Naive thymus-derived CD4-positive, alpha-beta T cell (primary cell): ENCODE measurements at regions not wholly inside any gene's neighbourhood (a gene's known extent, or its start where the extent isn't known, plus 50 kb on each side); places are given as distances from the start of the nearest gene placed in this dataset.

ENCODE experiments used
- ATAC-seq: fragments of 150-1000 bp; cut with Tn5 transposase; 2 replicates; pipeline ENCODE4 v1.10.0; 2021; ENCODE audit warnings: mild to moderate bottlenecking, moderate library complexity
- CTCF ChIA-PET: fragments of 350-600 bp; sonication (Branson Sonifier 250); formaldehyde crosslinking; loops from one replicate; lab custom pipeline; 2021; ENCODE audit warnings: antibody characterized with exemption; lab: Charles Lee
- POLR2A ChIA-PET: fragments of 350-600 bp; sonication (Branson Sonifier 250); formaldehyde crosslinking; loops from one replicate; lab custom pipeline; 2021; ENCODE audit warnings: antibody characterized with exemption, inconsistent platforms; lab: Charles Lee
- DNase-seq, 9 donors: peaks; one replicate each; pipeline versions ENCODE4 v3.0.0 to v3.0.0-alpha.2; 2020 to 2022; ENCODE audit warnings: mixed read lengths in 1 of 9
- H3K27ac ChIP-seq: one replicate; pipeline ENCODE4 v1.7.0; 2013; ENCODE audit warnings: mild to moderate bottlenecking, low read depth, low read length, moderate library complexity
- H3K27me3 ChIP-seq, 2 donors: one replicate each; pipeline ENCODE4 v1.7.0; 2013; ENCODE audit warnings: low read length in 2 of 2, mild to moderate bottlenecking in 2 of 2, moderate library complexity in 2 of 2; ENCODE audit not compliant: control insufficient read depth in 2 of 2, insufficient read depth in 2 of 2
- H3K36me3 ChIP-seq, 3 experiments: 1 replicate in 2 of 3; 2 replicates in 1 of 3; pipeline ENCODE4 v1.7.0; 2013; ENCODE audit warnings: low read length in 3 of 3, mild to moderate bottlenecking in 3 of 3, moderate library complexity in 1 of 3; ENCODE audit not compliant: insufficient read depth in 3 of 3, control insufficient read depth in 2 of 3
- H3K4me1 ChIP-seq, 2 donors: one replicate each; pipeline ENCODE4 v1.7.0; 2013; ENCODE audit warnings: low read length in 2 of 2, mild to moderate bottlenecking in 2 of 2, moderate library complexity in 1 of 2; ENCODE audit not compliant: control insufficient read depth in 2 of 2, insufficient read depth in 2 of 2
- H3K4me3 ChIP-seq: 2 replicates; pipeline ENCODE4 v1.7.0; 2013; ENCODE audit warnings: mild to moderate bottlenecking, low read length
- H3K9me3 ChIP-seq, 3 experiments: 1 replicate in 2 of 3; 2 replicates in 1 of 3; pipeline ENCODE4 v1.7.0; 2013; ENCODE audit warnings: low read length in 3 of 3; ENCODE audit not compliant: control insufficient read depth in 2 of 3
- H3K27ac Mint-ChIP-seq, 9 donors: one replicate each; pipeline ENCODE4 v1.8.0; 2020 to 2022; ENCODE audit warnings: mixed read lengths in 9 of 9, mild to moderate bottlenecking in 8 of 9, moderate library complexity in 5 of 9, inconsistent platforms in 2 of 9
- H3K27me3 Mint-ChIP-seq, 5 donors: one replicate each; pipeline ENCODE4 v1.8.0; 2021 to 2022; ENCODE audit warnings: mixed read lengths in 5 of 5, mild to moderate bottlenecking in 1 of 5
- H3K36me3 Mint-ChIP-seq, 5 donors: one replicate each; pipeline ENCODE4 v1.8.0; 2020 to 2022; ENCODE audit warnings: mixed read lengths in 5 of 5, mild to moderate bottlenecking in 3 of 5, inconsistent platforms in 1 of 5
- H3K4me1 Mint-ChIP-seq, 7 donors: one replicate each; pipeline ENCODE4 v1.8.0; 2020 to 2022; ENCODE audit warnings: mixed read lengths in 7 of 7, mild to moderate bottlenecking in 3 of 7, inconsistent platforms in 1 of 7
- H3K4me3 Mint-ChIP-seq, 10 donors: one replicate each; pipeline ENCODE4 v1.8.0; 2020 to 2022; ENCODE audit warnings: mild to moderate bottlenecking in 10 of 10, mixed read lengths in 10 of 10, moderate library complexity in 6 of 10, inconsistent platforms in 2 of 10
- H3K9me3 Mint-ChIP-seq, 11 donors: one replicate each; pipeline ENCODE4 v1.8.0; 2020 to 2022; ENCODE audit warnings: mixed read lengths in 11 of 11, mild to moderate bottlenecking in 4 of 11, inconsistent platforms in 1 of 11, moderate library complexity in 1 of 11
- intact Hi-C, 2 donors: fragments of 100-400 bp; cut with micrococcal nuclease; formaldehyde crosslinking; loops; one replicate each; pipeline ENCODE4 v1.15.1; 2023

GRCh38 chr1:172717722-172718465 lies 59.0 kb downstream of the FASLG start:
- no peak for ATAC-seq
- CTCF ChIA-PET: interaction anchor here (1.2 to 6.7 kb wide), 4 partner anchors 9 to 109 kb away, joined by 4 to 95 read pairs (median 6); no protein-coding TSS in a partner anchor
- H3K36me3 Mint-ChIP-seq: peaks cover 0 to 1% (median 0%) of the 10 kb centered on the region in 5 donors
- H3K27me3 Mint-ChIP-seq: peaks cover 0 to 13% (median 0%) of the 10 kb centered on the region in 5 donors
- H3K4me1 Mint-ChIP-seq: peaks cover 12 to 46% (median 22%) of the 10 kb centered on the region in 7 donors
- Histone ChIP-seq H3K9me3 (no peaks in the 10 kb centered on the region), H3K4me3 (no peak overlapping the region), H3K36me3 (no peaks in the 10 kb centered on the region), H3K27me3 (no peaks in the 10 kb centered on the region), H3K27ac (no peak overlapping the region), H3K4me1 (peaks cover 0 to 9% of the 10 kb centered on the region in 2 donors)
- H3K9me3 Mint-ChIP-seq: no peaks in the 10 kb centered on the region
- intact Hi-C loops: loop anchor here (2.0 to 5.0 kb wide), 5 partner anchors 43 to 716 kb away; no protein-coding TSS in a partner anchor
- H3K27ac Mint-ChIP-seq: no peak overlapping the region
- H3K4me3 Mint-ChIP-seq: no peak overlapping the region
- POLR2A ChIA-PET: interaction anchor here (0.6 to 0.9 kb wide), 3 partner anchors 49 to 275 kb away, joined by 3 to 5 read pairs (median 3); no protein-coding TSS in a partner anchor
- no peak for DNase-seq

GRCh38 chr1:172719066-172719627 lies 60.2 kb downstream of the FASLG start:
- Histone ChIP-seq H3K27me3 (no peaks in the 10 kb centered on the region), H3K36me3 (no peaks in the 10 kb centered on the region), H3K9me3 (no peaks in the 10 kb centered on the region), H3K27ac (no peak overlapping the region), H3K4me1 (peaks cover 0 to 9% of the 10 kb centered on the region in 2 donors), H3K4me3 (no peak overlapping the region)
- intact Hi-C loops: loop anchor here (1.0 to 5.0 kb wide), 18 partner anchors 8 to 717 kb away; partner anchors contain the start of genes PIGC (in 1 of the 2) and SUCO (in 1 of the 2)
- peaks cover 17 to 45% (median 27%) of the 10 kb centered on the region in 7 donors for H3K4me1 Mint-ChIP-seq
- ATAC-seq: peak; percentile 4
- H3K4me3 Mint-ChIP-seq: no peak overlapping the region
- H3K27me3 Mint-ChIP-seq: peaks cover 0 to 12% (median 0%) of the 10 kb centered on the region in 5 donors
- no peaks in the 10 kb centered on the region for H3K9me3 Mint-ChIP-seq
- CTCF ChIA-PET: interaction anchor here (0.6 to 6.7 kb wide), 21 partner anchors 11 to 290 kb away, joined by 3 to 95 read pairs (median 4); no protein-coding TSS in a partner anchor
- DNase-seq: no peak
- H3K27ac Mint-ChIP-seq: peak overlapping the region in 3 of 9 donors; percentile 0 to 22 (median 0)
- POLR2A ChIA-PET: interaction anchor here (0.7 to 1.3 kb wide), 5 partner anchors 79 to 111 kb away, joined by 3 to 5 read pairs (median 3); no protein-coding TSS in a partner anchor
- peaks cover 0 to 1% (median 0%) of the 10 kb centered on the region in 5 donors for H3K36me3 Mint-ChIP-seq

GRCh38 chr1:172719694-172720138 lies 60.8 kb downstream of the FASLG start:
- peak; percentile 87 for ATAC-seq
- H3K36me3 ChIP-seq: no peaks in the 10 kb centered on the region
- H3K4me3 Mint-ChIP-seq: no peak overlapping the region

GRCh38 chr1:172720339-172720738 lies 61.4 kb downstream of the FASLG start:
- H3K27ac Mint-ChIP-seq: no peak overlapping the region
- Histone ChIP-seq H3K27me3 (no peaks in the 10 kb centered on the region), H3K27ac (no peak overlapping the region), H3K4me1 (peaks cover 0 to 15% of the 10 kb centered on the region in 2 donors), H3K4me3 (no peak overlapping the region), H3K9me3 (no peaks in the 10 kb centered on the region), H3K36me3 (no peaks in the 10 kb centered on the region)
- ATAC-seq (no peak), DNase-seq (no peak)
- H3K4me3 Mint-ChIP-seq: no peak overlapping the region
- peaks cover 0 to 8% (median 0%) of the 10 kb centered on the region in 5 donors for H3K27me3 Mint-ChIP-seq
- intact Hi-C loops: no loop called here
- H3K9me3 Mint-ChIP-seq: no peaks in the 10 kb centered on the region
- POLR2A ChIA-PET: interaction anchor here (0.7 to 1.3 kb wide), 5 partner anchors 78 to 112 kb away, joined by 3 read pairs; no protein-coding TSS in a partner anchor
- peaks cover 24 to 56% (median 34%) of the 10 kb centered on the region in 7 donors for H3K4me1 Mint-ChIP-seq
- H3K36me3 Mint-ChIP-seq: peaks cover 0 to 1% (median 0%) of the 10 kb centered on the region in 5 donors
- CTCF ChIA-PET: interaction anchor here (0.7 to 6.7 kb wide), 21 partner anchors 9 to 291 kb away, joined by 3 to 95 read pairs (median 5); no protein-coding TSS in a partner anchor

More at GRCh38 chr1:172719694-172720138, 60.8 kb downstream of the FASLG start:
- Mint-ChIP-seq H3K9me3 (no peaks in the 10 kb centered on the region), H3K27me3 (peaks cover 0 to 8% (median 0%) of the 10 kb centered on the region in 5 donors), H3K27ac (peak overlapping the region in 4 of 9 donors; percentile 0 to 22 (median 9)), H3K36me3 (peaks cover 0 to 1% (median 0%) of the 10 kb centered on the region in 5 donors), H3K4me1 (peaks cover 21 to 50% (median 32%) of the 10 kb centered on the region in 7 donors)
- POLR2A ChIA-PET: interaction anchor here (0.6 to 1.3 kb wide), 6 partner anchors 77 to 540 kb away, joined by 3 read pairs; no protein-coding TSS in a partner anchor
- intact Hi-C loops: loop anchor here (1.0 to 5.0 kb wide), 18 partner anchors 8 to 717 kb away; partner anchors contain the start of genes PIGC (in 1 of the 2) and SUCO (in 1 of the 2)
- Histone ChIP-seq H3K27ac (no peak overlapping the region), H3K4me3 (no peak overlapping the region), H3K9me3 (no peaks in the 10 kb centered on the region), H3K4me1 (peaks cover 0 to 13% of the 10 kb centered on the region in 2 donors), H3K27me3 (no peaks in the 10 kb centered on the region)
- DNase-seq: peak in 7 of 9 donors; percentile 29 to 61 (median 48)
- CTCF ChIA-PET: interaction anchor here (0.7 to 6.7 kb wide), 23 partner anchors 10 to 291 kb away, joined by 3 to 95 read pairs (median 5); no protein-coding TSS in a partner anchor

GRCh38 chr1:172723251-172723650 lies 64.3 kb downstream of the FASLG start:
- intact Hi-C loops: no loop called here
- no peak overlapping the region for H3K27ac Mint-ChIP-seq
- CTCF ChIA-PET: interaction anchor here (0.8 kb wide), 1 partner anchor 79 kb away, joined by 3 read pairs; no protein-coding TSS in a partner anchor

More at GRCh38 chr1:172723251-172723650, 64.3 kb downstream of the FASLG start:
- no peak overlapping the region for H3K4me3 ChIP-seq
- H3K4me1 Mint-ChIP-seq: peaks cover 16 to 41% (median 21%) of the 10 kb centered on the region in 7 donors
- H3K27me3 Mint-ChIP-seq: peaks cover 0 to 6% (median 0%) of the 10 kb centered on the region in 5 donors
- peaks cover 0 to 5% (median 0%) of the 10 kb centered on the region in 5 donors for H3K36me3 Mint-ChIP-seq
- H3K9me3 Mint-ChIP-seq: peaks cover 0 to 6% (median 1%) of the 10 kb centered on the region in 11 donors
- H3K27me3 ChIP-seq: no peaks in the 10 kb centered on the region
- ATAC-seq (no peak), DNase-seq (no peak)
- H3K4me3 Mint-ChIP-seq: no peak overlapping the region
- POLR2A ChIA-PET: interaction anchor here (0.6 to 1.5 kb wide), 3 partner anchors 10 to 262 kb away, joined by 3 read pairs; no protein-coding TSS in a partner anchor
- H3K4me1 ChIP-seq: peaks cover 0 to 15% of the 10 kb centered on the region in 2 donors
- H3K27ac ChIP-seq: no peak overlapping the region
- H3K36me3 ChIP-seq: no peaks in the 10 kb centered on the region
- no peaks in the 10 kb centered on the region for H3K9me3 ChIP-seq
